G401 (cell line): ENCODE measurements at regions not wholly inside any gene's neighbourhood (a gene's known extent, or its start where the extent isn't known, plus 50 kb on each side); places are given as distances from the start of the nearest gene placed in this dataset.

ENCODE experiments used
- DNase-seq: peaks from one replicate; pipeline ENCODE4 v3.0.0-alpha.2; 2015; ENCODE audit warnings: low spot score
- in situ Hi-C: cut with HindIII; loops from 2 replicates; pipeline ENCODE4 v1.10.0; 2016; ENCODE audit warnings: low sequenced_read_pairs, mixed read lengths

- peak; percentile 93 for DNase-seq
- in situ Hi-C loops, result no loop called here
These were observed 394.7 kb downstream of the SOX9 start for GRCh38 chr17:72515291-72516065.

- DNase-seq, result no peak
- in situ Hi-C loops, result no loop called here
These were observed 396.1 kb downstream of the SOX9 start for GRCh38 chr17:72516772-72517399.

- DNase-seq, result peak; percentile 18
- in situ Hi-C loops, result no loop called here
These were observed 396.8 kb downstream of the SOX9 start for GRCh38 chr17:72517413-72518158.

GRCh38 chr17:72518159-72518732 lies 397.4 kb downstream of the SOX9 start:
- in situ Hi-C loops, result no loop called here
- DNase-seq, result no peak

- in situ Hi-C loops, result no loop called here
These were observed 398.2 kb downstream of the SOX9 start for GRCh38 chr17:72518753-72519597.

GRCh38 chr17:72519598-72519936 lies 398.7 kb downstream of the SOX9 start:
- in situ Hi-C loops, result no loop called here
- DNase-seq, result no peak

More at GRCh38 chr17:72518753-72519597, 398.2 kb downstream of the SOX9 start:
- DNase-seq, result peak; percentile 80

- no peak for DNase-seq
- in situ Hi-C loops, result no loop called here
These were observed 400.0 kb downstream of the SOX9 start for GRCh38 chr17:72520665-72521303.

- no peak for DNase-seq
- in situ Hi-C loops, result no loop called here
These were observed 402.7 kb downstream of the SOX9 start for GRCh38 chr17:72523491-72523890.

GRCh38 chr17:72525225-72526015 lies 404.6 kb downstream of the SOX9 start:
- no peak for DNase-seq
- in situ Hi-C loops, result no loop called here

- in situ Hi-C loops, result no loop called here
These were observed 405.9 kb downstream of the SOX9 start for GRCh38 chr17:72526769-72527168.

GRCh38 chr17:72527789-72528188 lies 407.0 kb downstream of the SOX9 start:
- DNase-seq, result no peak
- in situ Hi-C loops, result no loop called here

More at GRCh38 chr17:72526769-72527168, 405.9 kb downstream of the SOX9 start:
- DNase-seq, result no peak

GRCh38 chr17:72528683-72529082 lies 407.9 kb downstream of the SOX9 start:
- in situ Hi-C loops, result no loop called here
- no peak for DNase-seq

GRCh38 chr17:72529386-72529785 lies 408.6 kb downstream of the SOX9 start:
- in situ Hi-C loops, result no loop called here
- no peak for DNase-seq

GRCh38 chr17:72530454-72530853 lies 409.6 kb downstream of the SOX9 start:
- in situ Hi-C loops, result no loop called here
- DNase-seq, result no peak

- in situ Hi-C loops, result no loop called here
These were observed 410.9 kb downstream of the SOX9 start for GRCh38 chr17:72531729-72532128.

GRCh38 chr17:72534265-72534664 lies 413.4 kb downstream of the SOX9 start:
- DNase-seq, result no peak
- in situ Hi-C loops, result no loop called here

More at GRCh38 chr17:72531729-72532128, 410.9 kb downstream of the SOX9 start:
- DNase-seq, result no peak

- in situ Hi-C loops, result no loop called here
- no peak for DNase-seq
These were observed 414.0 kb downstream of the SOX9 start for GRCh38 chr17:72534776-72535175.

- in situ Hi-C loops, result no loop called here
These were observed 414.5 kb downstream of the SOX9 start for GRCh38 chr17:72535346-72535745.

More at GRCh38 chr17:72535346-72535745, 414.5 kb downstream of the SOX9 start:
- DNase-seq, result no peak
